K562 (cell line): ENCODE measurements at regions not wholly inside any gene's neighbourhood (a gene's known extent, or its start where the extent isn't known, plus 50 kb on each side); places are given as distances from the start of the nearest gene placed in this dataset.

Experiments
- JUNB ChIP-seq: fragments of 450-650 bp; formaldehyde crosslinking; conservative IDR thresholded peaks from 2 replicates; pipeline ENCODE4 v1.4.0; 2020; ENCODE audit warnings: mild to moderate bottlenecking
- POLR2A ChIP-seq: fragments of 450-650 bp; conservative IDR thresholded peaks from 2 replicates; pipeline ENCODE4 v1.6.1; 2016
- SOX6 ChIP-seq: fragments of 450-650 bp; IDR thresholded peaks from 2 replicates; pipeline ENCODE4 v1.6.1; 2014; ENCODE audit warnings: mild to moderate bottlenecking

- no peak for TF ChIP-seq SOX6
- no peak for TF ChIP-seq POLR2A
- no peak for TF ChIP-seq JUNB (CRISPR knock-in tag)
Observed at GRCh38 chr16:50988441-50988840, 162.6 kb downstream of the SALL1 start.
